Medulla oblongata (tissue), 1 donor: ENCODE measurements at regions not wholly inside any gene's neighbourhood (a gene's known extent, or its start where the extent isn't known, plus 50 kb on each side); places are given as distances from the start of the nearest gene placed in this dataset.
A peak's percentile ranks its signal among the peaks of the same experiment; 100 is the strongest.
"Not testable (repeated sequence)": the region's sequence is repeated elsewhere in the genome, so short reads cannot be mapped to it uniquely, and the experiment has no call there.

Experiments used
- DNase-seq: peaks from one replicate; pipeline ENCODE4 v3.0.0-alpha.2; 2015; ENCODE audit errors: extremely low spot score

DNA sequence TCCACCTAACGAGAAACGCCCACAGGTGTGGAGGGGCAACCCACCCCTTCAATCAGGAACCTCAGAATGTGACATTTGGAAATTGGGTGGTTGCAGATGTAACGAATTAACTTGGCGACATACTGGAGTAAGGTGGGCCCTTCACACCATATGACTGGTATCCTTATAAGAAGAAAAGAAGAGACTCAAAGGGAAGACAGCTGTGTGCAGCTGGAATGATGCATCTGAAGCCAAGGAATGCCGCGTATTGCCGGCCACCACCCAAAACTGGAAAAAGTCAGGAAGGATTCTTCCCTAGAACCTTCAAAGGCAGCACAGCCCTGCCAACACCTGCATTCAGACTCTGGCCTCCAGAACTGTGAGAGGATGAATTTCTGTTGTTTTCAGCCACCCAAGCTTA is 270.0 kb upstream of the FRG2C start:
- not testable (repeated sequence) for DNase-seq

DNA sequence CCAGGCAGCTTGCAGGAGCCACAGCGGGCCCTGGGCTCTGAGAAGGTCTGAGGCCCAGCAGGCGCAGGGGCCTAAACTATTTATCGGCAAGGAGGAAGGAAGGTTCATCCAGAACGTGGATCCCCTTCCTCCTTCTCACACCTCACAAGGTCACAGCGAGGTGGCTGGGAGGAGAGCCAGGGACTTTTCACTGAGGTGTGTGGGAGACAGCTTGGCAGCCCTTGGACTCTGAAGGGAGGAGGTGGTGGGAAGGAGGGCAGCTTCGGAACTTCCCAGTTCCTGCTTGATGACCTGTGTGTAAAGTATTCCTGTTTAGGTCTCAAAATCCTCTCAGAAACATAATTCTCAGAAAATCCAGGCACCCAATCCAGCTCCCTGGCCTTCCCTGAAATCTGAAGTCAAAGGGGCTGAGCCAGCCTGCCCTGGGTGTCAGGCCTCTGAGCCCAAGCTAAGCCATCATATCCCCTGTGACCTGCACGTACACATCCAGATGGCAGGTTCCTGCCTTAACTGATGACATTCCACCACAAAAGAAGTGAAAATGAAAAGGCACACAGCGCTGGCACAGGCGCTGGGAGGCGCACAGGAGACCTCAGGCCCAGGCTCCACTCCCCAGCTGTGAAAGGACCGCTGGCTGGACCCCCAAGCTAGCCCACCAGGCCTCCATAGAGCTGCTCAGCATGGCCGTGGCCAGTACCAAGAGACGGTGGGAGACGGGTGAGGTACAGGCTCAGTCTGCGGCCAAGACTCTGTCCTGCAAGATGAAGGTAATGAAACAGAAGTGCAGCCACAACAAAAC is 269.4 kb upstream of the FRG2C start:
- not testable (repeated sequence) for DNase-seq

DNA sequence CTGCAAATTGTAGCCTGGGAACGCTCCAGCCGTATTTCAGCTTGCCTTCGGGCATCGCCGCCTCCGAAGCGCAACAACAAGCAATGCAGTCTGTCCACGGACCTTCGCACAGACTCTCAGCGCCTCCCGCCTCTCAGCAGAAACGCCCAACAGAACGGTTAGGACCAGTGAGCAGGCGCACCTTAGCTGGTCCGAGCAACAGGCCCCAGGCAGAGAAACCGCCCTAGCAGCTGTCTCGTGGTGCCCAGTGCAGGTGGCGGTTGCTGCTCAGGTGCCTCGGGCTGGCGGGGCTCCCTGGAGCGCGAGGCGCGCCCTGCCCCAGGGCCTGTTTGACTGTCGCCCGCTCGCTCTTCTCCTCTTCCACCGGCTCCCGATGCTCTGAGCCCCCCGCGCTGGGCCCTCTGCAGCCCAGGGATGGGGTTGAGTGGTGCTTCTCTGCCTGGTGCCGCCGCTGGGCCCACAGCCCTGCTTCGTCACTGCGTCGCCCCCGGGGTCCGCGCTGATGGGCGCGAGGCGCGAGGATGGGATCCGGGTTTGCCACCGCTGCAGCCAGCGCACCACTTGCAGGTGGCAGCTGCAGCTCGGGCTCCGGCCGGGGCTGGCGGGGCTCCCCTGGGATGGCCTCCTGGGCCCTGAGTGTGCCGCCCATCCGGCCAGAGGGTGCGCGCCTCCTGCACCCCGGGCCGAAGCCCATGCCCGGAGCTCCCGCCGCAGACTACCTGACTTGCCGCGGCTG is 268.4 kb upstream of the FRG2C start:
- no peak for DNase-seq

DNA sequence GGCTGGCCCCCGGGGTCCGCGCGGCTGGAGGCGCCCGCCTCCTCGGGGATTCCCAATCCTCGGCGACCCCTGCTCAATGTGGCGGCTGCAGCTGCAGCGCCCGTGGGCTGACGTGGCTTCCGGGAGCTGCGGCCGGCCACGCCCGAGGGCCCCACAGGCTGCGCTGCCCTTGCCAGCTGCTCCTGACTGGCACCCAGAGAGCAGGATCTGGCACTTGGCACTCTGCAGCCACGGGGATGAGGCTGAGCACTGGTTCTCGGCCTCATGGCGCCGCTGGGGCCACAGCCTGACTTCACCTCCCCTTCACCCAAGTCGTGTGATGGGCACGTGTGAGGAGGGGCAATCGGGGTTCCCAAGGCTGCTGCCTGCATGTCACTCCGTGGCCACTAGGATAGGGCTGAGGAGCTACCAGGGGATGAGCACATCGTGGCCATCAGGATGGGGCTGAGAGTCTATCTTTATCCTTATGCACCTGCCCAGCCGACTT is 267.8 kb upstream of the FRG2C start:
- DNase-seq, result no peak

DNA sequence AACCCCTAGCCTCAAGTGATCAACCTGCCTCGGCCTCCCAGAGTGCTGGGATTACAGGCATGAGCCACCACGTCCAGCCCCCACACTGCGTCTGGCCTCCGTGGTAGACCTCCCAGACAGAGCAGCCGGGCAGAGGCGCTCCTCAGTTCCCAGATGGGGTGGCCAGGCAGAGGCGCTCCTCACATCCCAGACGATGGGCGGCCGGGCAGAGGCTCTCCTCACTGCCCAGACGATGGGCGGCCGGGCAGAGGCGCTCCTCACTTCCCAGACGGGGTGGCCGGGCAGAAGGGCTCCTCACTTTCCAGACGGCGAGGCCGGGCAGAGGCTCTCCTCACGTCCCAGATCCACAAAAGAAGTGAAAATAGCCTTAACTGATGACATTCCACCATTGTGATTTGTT is 266.6 kb upstream of the FRG2C start:
- DNase-seq, result not testable (repeated sequence)

DNA sequence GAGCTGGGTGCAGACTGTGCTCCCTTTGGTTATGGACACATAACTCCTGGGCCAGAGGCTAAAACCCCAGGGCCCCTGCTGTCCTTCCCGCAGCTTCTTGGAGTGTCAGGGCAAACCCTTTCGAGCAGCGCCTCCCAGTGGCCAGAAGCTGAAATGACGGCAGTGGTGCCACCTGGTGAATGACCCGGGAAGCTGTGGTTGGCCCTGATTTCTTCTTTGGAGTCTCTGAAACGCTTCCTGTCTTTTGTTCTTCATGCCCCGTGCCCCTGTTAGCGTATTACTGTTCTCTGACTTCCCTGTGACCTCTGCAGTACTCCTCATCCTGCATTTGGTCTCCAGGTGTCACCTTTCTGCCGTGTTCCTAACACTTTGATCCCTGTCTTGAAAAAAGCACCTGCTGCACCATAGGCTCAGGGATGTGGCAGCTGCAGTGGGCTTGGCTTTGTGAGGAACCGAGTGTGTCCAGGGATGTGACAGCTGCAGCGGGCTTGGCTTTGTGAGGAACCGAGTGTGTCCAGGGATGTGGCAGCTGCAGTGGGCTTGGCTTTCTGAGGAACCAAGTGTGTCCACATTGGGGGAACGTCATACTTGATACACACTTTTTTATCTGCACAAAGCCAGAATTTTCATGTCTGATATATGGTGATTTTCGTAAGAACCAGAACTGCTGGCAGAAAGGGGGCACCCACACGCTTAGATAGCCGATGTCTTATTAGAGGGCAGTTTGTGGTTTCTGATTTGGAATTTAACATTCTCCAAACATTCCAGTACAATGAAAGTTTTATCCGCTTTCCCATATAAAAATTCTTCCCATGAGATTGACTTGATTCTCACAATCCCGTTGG is 241.8 kb upstream of the FRG2C start:
- DNase-seq, result not testable (repeated sequence)

DNA sequence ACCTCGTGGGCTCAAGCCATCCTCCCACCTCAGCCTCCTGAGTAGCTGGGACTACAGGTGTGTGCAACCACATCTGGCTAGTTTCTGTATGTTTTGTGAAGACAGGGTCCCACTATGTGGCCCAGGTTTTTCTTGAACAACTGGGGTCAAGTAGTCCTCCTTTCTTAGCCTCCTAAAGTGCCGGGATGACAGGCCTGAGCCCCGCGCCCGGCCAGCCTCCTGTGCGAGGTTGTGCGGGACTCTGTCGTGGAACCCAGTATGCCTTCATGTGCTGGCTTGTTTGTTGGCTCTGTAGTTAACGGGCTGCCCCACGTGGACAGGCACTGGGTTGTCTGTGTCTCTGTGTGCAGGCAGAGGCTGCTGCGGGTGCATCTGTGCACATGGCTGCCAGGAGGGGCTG is 238.7 kb upstream of the FRG2C start:
- not testable (repeated sequence) for DNase-seq

DNA sequence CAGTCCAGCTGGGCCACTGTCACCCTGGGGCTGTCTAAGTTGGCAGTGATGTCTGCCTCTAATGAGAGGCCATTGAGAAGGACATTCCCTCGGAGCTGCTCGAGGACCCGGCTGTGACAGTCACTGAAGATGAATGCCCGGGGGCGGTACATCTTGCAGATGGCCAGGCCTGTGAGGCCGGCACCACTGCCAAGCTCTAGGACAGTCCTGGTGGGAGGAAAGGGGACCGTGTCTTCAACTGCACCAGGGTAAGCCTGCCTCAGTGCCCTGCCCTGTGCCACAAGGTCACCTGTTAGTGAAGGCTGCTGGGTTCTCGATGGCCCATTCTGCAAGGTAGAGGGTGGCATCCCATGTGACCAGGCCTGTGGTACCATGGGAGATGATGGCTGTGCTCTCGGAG is 236.6 kb upstream of the FRG2C start:
- not testable (repeated sequence) for DNase-seq

DNA sequence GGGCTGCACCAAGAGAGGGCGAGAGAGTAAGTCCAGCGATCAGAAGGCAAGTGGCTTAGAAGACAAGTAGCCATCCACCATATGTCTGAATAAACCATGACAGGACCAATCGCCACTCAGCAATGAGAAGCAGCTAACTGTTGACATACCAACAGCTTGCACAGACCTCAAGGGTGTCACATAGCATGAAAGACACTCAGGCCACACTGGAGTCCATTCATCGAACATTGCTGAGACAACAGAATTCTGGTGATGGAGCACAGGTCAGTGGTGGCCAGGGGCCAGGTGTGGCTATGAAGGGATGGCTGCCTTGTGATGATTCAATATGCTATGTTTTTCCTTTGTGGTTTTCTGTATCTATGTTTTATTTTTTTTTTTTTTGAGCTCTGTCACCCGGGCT is 236.2 kb upstream of the FRG2C start:
- not testable (repeated sequence) for DNase-seq

DNA sequence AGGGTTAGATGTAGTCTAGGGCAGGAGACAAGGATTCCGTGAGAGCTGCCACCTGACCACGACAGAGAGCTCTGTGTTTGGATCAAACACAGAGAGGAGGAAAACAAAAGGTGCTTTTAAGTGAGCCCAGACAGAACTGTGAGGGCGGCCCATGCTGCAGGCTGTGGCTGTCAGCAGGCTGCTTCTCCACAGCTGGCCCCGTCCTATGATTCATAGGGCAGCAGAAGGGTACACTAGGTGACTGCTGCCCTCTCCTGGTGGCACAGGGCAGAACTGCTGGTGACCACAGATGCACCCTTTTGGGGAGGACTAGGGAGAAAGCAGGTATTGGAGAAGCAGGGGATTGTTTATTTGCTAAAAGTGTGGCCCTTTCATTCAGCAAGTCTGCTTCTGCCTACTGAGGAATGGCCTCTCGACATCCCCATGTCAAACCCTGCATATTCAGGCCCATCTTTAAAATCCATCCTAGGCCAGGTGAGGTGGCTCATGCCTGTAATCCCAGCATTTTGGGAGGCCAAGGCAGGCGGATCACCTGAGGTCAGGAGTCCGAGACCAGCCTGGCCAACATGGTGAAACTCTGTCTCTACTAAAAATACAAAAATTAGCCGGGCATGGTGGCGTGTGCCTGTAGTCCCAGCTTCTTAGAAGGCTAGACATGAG is 234.4 kb upstream of the FRG2C start:
- DNase-seq, result peak; percentile 83

DNA sequence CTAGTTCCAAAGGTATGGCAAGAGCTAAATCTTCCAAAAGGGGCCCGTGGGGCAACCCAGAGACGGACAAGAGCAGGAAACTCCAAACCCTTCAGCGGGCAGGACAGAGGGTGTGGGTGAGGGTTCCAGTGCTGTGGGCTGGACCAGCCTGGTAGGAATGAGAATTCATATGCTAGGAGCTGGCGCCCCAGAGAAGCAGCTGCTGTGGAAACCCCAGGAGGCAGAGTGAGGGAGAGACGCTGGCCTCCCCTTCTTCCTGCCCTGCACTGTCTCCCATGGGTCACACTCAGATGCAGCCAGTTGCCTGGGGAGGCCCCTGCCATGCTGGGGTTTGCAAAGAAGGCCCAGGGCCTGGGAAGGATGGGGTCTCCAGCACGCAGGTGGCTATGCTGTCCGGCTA is 233.7 kb upstream of the FRG2C start:
- not testable (repeated sequence) for DNase-seq

DNA sequence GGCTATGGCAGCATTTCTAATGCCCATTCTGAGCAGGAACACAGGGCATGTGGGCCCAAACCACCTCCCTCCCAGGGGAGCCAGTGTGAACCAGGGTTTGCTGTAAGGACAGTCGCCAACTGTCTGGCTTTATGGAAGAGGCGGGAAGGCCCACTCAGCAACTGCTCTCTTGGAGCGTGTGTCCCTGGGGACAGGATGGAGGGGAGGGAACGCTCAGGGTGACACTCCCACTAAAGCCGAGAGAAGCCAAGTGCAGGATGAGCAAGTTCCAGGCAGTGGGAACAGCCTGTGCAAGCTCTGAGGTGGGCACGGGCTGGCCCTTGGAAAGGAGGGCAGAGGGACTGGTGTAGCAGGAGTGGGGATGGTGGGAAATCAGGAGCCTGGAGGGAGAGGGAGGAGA is 233.0 kb upstream of the FRG2C start:
- not testable (repeated sequence) for DNase-seq

DNA sequence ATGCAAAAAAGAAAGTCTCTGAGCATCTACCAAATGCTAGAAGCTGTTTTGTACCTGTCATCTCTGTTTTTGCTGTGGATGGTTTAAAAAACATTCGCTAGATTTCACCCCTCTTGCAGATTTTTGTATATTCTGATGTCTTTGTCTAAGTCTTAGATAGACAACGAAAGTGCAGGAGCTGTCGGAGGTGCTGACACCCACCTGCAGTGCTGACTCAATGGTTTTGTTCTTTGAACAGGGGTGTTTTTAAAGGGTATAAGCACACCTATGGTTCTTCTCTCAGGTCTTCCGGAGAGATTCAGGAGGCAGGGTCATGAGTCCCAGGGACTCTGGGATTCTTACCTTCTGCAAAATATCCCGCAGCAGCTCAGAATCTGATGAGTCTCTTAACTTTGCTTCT is 231.7 kb upstream of the FRG2C start:
- not testable (repeated sequence) for DNase-seq

DNA sequence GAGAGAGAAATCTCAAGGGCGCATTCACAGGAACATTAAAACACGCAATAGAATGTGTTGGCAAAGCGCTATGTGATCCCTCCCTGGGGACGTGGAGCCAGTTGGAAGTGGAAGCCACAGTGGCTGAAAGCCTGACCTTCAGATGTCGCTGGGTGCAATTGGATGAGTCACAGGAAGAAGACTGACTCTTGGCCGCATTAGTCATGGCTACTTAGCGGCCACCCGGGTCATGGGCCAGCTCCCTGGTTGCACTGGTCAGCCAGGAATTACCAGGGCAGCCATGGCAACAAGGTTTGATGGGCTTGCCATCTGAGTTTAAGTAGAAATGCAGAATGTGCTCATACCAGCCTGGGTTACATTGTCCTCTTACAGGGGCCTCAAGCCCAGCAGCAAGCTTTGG is 231.2 kb upstream of the FRG2C start:
- peak; percentile 15 for DNase-seq

DNA sequence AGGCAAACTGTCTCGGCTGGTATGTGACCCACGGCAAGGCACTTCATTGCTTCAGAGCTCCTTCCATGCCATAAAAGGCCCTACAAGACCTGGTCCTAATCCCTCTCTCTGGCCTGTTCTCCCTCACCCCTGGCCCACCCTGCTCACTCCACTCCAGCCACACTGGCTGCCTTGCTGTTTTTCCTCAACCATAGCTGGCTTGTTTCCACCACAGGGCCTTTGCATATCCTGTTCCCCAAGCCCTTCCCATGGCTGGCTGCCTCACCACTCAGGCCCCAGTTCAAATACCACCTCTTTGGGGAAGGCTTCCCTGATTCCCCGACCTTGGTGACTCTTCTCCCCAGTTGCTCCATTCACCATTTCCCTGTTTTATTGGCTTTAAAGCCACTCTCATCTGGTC is 230.8 kb upstream of the FRG2C start:
- DNase-seq, result not testable (repeated sequence)

DNA sequence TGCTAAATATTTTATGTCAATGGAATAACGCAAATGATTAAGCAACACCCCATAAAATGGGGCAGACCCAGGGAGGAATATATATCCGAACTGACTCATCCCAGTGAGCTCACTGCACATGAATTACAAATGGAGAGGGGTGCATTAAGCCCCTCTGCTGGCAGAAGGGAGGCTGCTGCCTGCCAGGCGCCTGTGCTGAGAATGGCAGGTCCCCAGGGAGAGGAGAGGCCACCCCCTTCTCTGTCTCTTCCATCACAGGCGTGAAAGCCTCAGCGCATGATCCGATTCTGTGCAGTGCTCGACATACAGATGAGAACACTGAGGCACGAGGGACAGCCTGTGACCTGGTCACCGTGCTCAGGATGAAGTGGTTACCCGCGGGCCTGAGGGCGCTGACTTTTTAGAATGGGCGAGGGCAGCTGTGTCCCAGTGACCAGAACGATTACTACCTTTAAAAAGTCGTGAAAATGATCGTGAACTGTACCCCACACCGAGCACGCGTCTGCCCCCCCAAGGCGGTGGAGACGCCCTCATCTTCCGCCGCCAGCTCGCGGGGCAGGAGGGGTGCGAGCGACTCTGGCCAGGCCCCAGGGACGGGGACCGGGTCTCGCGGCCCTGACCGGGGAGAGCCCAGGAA is 229.7 kb upstream of the FRG2C start:
- peak; percentile 43 for DNase-seq

DNA sequence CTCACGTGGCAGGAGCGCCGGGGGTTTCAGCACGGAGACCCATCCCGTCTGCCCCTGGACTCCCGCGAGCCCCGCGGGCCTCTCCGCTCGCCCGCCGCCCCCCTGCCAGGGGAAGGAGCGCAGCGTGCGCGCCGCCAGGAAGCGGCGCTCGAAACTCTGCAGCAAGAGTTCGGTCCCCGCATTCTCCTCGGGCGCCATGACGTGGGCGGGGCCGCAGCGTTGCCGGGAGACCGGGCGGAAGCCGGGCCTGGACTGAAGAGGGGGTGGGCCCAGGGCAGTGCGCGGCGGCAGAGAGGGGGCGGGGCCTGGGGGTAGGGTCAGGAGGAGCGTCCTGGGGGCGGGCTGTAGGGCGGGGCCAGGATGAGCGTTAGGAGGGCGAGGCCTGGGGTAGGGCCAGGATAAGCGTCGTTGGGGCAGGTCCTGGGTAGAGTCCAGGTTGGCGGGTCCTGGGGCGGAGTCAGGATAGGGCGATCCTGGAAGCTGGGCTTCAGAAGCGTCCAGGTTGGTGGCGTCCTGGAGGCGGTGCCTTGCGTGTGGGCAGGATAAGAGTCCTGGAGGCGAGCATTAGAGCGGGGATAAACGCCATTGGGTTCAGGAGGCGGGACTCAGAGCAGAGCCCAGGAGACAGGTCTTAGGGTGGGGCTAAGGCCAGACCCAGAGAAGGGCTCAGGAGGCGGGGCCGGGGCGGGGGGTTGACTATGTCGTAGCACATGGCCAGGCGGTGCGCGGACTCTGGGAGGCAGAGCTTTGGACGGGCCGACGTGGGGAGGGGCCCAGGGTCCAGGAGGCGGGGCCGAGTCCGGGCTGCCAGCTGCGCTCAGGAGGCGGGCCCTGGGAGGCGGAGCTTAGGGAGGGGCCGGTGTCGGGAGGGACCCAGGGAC is 229.0 kb upstream of the FRG2C start:
- DNase-seq, result peak; percentile 98

DNA sequence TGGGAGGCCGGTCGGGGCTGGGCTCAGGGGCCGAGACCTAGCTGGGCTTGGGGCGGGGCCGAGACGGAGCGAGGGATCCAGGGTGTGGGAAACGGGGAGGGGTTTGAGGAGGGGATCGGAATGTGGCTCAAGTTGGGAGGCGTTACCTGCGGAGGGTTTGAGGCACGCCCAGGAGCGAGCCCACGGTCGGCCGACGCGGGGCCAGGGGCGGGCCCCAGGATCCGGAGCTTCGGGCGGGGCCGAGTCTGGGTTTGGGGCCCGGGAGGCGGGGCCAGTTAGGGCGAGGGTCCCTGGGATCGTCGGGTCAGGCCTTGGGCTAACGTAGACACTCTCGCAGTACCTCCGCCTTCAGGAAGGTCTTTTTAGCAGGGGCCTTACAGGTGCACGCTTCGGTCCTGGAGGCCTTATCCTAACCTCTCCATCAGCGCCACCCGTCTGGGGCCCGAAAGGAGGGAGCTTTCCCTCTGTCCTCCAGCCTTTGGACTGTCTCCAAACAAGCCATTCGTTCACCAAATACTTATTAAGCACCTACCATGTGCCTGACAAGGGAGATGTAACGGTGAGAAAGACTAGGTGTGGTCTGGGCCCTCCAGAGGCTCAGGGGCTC is 228.2 kb upstream of the FRG2C start:
- peak; percentile 62 for DNase-seq

DNA sequence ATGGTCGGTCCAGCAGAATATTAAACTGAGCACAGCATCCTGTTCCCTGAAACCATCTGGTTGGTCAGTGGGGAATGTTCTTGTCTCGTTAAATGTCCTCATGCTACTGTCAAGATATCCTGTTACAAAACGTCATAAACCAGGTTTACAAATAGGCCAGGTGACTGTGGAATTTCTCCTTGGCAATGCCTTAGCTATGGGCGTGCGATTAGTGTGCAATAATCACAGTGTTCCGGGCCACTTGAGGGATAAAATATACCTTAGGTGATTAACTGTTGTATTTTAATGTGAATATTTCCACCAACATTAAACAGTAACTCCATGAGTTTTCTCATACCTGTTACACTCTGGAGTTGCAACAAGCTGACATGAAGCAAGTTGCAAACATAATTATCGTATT is 223.1 kb upstream of the FRG2C start:
- DNase-seq, result not testable (repeated sequence)

DNA sequence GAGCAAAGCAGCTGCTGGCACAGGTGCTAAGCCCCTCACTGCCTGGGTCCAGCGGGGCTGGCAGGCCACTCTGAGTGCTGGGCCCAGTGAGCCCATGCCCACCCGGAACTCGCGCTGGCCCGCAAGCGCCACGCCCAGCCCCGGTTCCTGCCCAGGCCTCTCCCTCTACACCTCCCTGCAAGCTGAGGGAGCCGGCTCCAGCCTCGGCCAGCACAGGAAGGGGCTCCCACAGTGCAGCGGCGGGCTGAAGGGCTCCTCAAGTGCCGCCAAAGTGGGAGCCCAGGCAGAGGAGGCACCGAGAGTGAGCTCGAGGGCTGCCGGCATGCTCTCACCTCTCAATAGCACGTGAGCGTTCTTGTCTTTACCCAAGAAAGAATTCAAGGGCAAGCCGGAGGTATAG is 219.5 kb upstream of the FRG2C start:
- DNase-seq, result not testable (repeated sequence)
